ENCODE measurements at regions not wholly inside any gene's neighbourhood (a gene's known extent, or its start where the extent isn't known, plus 50 kb on each side); places are given as distances from the start of the nearest gene placed in this dataset.

GRCh38 chr7:22594020-22594419, 94.0 kb upstream of the STEAP1B start:
- Histone ChIP-seq H4K5ac (ENCODE audit: insufficient read length, low read depth, low read length) (no peak overlapping the region), H2AK5ac (ENCODE audit: low read depth, low read length) (no peak overlapping the region), H4K8ac (ENCODE audit: extremely low read depth, insufficient read depth, low read length) (no peak overlapping the region), H3K27me3 (replicated peaks in 1 of 4; ENCODE audit: control insufficient read depth in 3 of 4, extremely low read depth in 1 of 4, insufficient read depth in 3 of 4, low read length in 3 of 4) (no peaks in the 10 kb centered on the region), H3K14ac (ENCODE audit: insufficient read length) (no peak overlapping the region), H3K79me2 (ENCODE audit: control insufficient read depth in 1 of 2, insufficient read depth in 2 of 2, low read length in 2 of 2) (no peaks in the 10 kb centered on the region), H3K9me3 (ENCODE audit: insufficient read depth in 2 of 2, low read depth in 1 of 2, low read length in 1 of 2) (no peaks in the 10 kb centered on the region), H4K20me1 (replicated peaks in 1 of 2; ENCODE audit: control insufficient read depth in 1 of 2, insufficient read depth in 2 of 2, low read length in 2 of 2) (no peaks in the 10 kb centered on the region), H3K56ac (replicated peaks; ENCODE audit: insufficient read length, low read depth, low read length) (no peak overlapping the region), H3K4me1 (replicated peaks in 1 of 4; ENCODE audit: control insufficient read depth in 3 of 4, insufficient read depth in 4 of 4, low read length in 3 of 4) (peaks cover 0 to 5% (median 4%) of the 10 kb centered on the region in 4 experiments; a peak in 5 of 7 replicates), H3K36me3 (ENCODE audit: control insufficient read depth in 2 of 4, insufficient read depth in 4 of 4, low read length in 3 of 4) (no peaks in the 10 kb centered on the region), H3K27ac (ENCODE audit: low read depth, low read length) (no peak overlapping the region), H2BK12ac (ENCODE audit: low read depth, low read length) (no peak overlapping the region), H2BK20ac (ENCODE audit: low read length) (no peak overlapping the region), H3K79me1 (ENCODE audit: low read depth, low read length) (no peaks in the 10 kb centered on the region), H2BK120ac (replicated peaks; ENCODE audit: low read depth, low read length) (no peak overlapping the region), H2BK5ac (ENCODE audit: low read depth, low read length) (no peak overlapping the region), H2BK15ac (ENCODE audit: low read length) (no peak overlapping the region), H2AFZ (ENCODE audit: low read length) (no peak overlapping the region), H3K18ac (ENCODE audit: extremely low read depth, low read length) (no peak overlapping the region), H3K9ac (replicated peaks in 1 of 4; ENCODE audit: extremely low read depth in 1 of 4, low read depth in 3 of 4, low read length in 3 of 4) (no peak overlapping the region), H3K23ac (ENCODE audit: insufficient read length) (no peak overlapping the region), H3K4me3 (ENCODE audit: extremely low read depth in 1 of 4, insufficient read depth in 2 of 4, low read depth in 3 of 4, low read length in 4 of 4) (no peak overlapping the region), H3K4ac (replicated peaks; ENCODE audit: insufficient read length, low read depth, low read length) (no peak overlapping the region), H3K4me2 (ENCODE audit: insufficient read depth in 1 of 2, low read depth in 2 of 2, low read length in 2 of 2) (no peak overlapping the region), H3K23me2 (ENCODE audit: low read depth, low read length) (no peaks in the 10 kb centered on the region), H4K91ac (replicated peaks; ENCODE audit: insufficient read length, low read length) (no peak overlapping the region)
- TF ChIP-seq CREB1 (IDR thresholded peaks at IDR 0.05) = no peak
- no peak for TF ChIP-seq KDM5A (IDR thresholded peaks at IDR 0.05; ENCODE audit: low read length)
- no peak for TF ChIP-seq HDAC2 (IDR thresholded peaks at IDR 0.05; ENCODE audit: borderline replicate concordance in 1 of 2, low read depth in 2 of 2, low read length in 2 of 2)
- no peak for TF ChIP-seq CBX8 (IDR thresholded peaks at IDR 0.05; ENCODE audit: borderline replicate concordance, low read depth, low read length)
- no peak for TF ChIP-seq SP1 (IDR thresholded peaks at IDR 0.05; ENCODE audit: low read depth, low read length)
- no peak for TF ChIP-seq SAP30 (IDR thresholded peaks at IDR 0.05; ENCODE audit: insufficient read depth, insufficient replicate concordance, low read length)
- TF ChIP-seq ATF2 (IDR thresholded peaks at IDR 0.05; ENCODE audit: low read length) = no peak
- no peak for TF ChIP-seq SP2 (IDR thresholded peaks at IDR 0.05; ENCODE audit: low read length)
- TF ChIP-seq CBX5 (IDR thresholded peaks at IDR 0.05; ENCODE audit: low read depth, low read length) = no peak
- TF ChIP-seq TBP (IDR thresholded peaks at IDR 0.05; ENCODE audit: low read depth, low read length) = no peak
- FAIRE-seq (no peak), DNase-seq (ENCODE audit: low read depth in 1 of 2, low spot score in 2 of 2) (no peak)
- ChIA-PET CTCF (ENCODE audit: partially characterized antibody) (interaction anchor here (0.6 to 5.1 kb wide), 4 partner anchors 33 to 133 kb away, joined by 3 to 26 read pairs (median 4); partner anchors contain the start of gene IL6), POLR2A (ENCODE audit: partially characterized antibody) (interaction anchor here (1.6 kb wide), 1 partner anchor 32 kb away, joined by 4 read pairs; no protein-coding TSS in a partner anchor)
- 95% methylated on average over 2 of the region's 2 CpGs; no CpG with 5 or more reads in 1 of the 2 experiments for WGBS, 2 experiments (ENCODE audit: extremely low coverage in 1 of 2, insufficient coverage in 1 of 2, insufficient read length in 1 of 2, insufficient replicate concordance in 2 of 2, low coverage in 1 of 2, low lambda C conversion rate in 2 of 2, missing lambda C conversion rate in 1 of 2)
